ENCODE measurements at regions not wholly inside any gene's neighbourhood (a gene's known extent, or its start where the extent isn't known, plus 50 kb on each side); places are given as distances from the start of the nearest gene placed in this dataset.
"Not testable (repeated sequence)": the region's sequence is repeated elsewhere in the genome, so short reads cannot be mapped to it uniquely, and the experiment has no call there.

GRCh38 chr1:34367954-34368353 is 191.2 kb downstream of the C1orf94 start:
- no peak overlapping the region for H3K27ac ChIP-seq
- no peak for DNase-seq
- H3K9me3 ChIP-seq, result peaks cover 0 to 6% (median 0%) of the 10 kb centered on the region in 8 donors
- intact Hi-C loops (cut with DNase I; ENCODE audit: low total_unique reads), result no loop called here
- no peak overlapping the region for H3K4me3 ChIP-seq
- WGBS, 5 donors, result 46 to 55% (median 49%) methylated on average over 6 of the region's 6 CpGs
- H3K4me1 ChIP-seq, result no peaks in the 10 kb centered on the region
- H3K36me3 ChIP-seq, result no peaks in the 10 kb centered on the region
- H3K27me3 ChIP-seq (replicated peaks in 1 of 7), result peaks cover 0 to 38% (median 0%) of the 10 kb centered on the region in 7 donors
- no peak for TF ChIP-seq POLR2AphosphoS5 (IDR thresholded peaks at IDR 0.05)
- TF ChIP-seq CTCF (IDR thresholded peaks at IDR 0.05 in 8 of 11, conservative IDR thresholded peaks at IDR 0.05 in 3 of 11), result no peak
- no peak for TF ChIP-seq POLR2A (IDR thresholded peaks at IDR 0.05)

- DNase-seq, result no peak
- Histone ChIP-seq H3K4me3 (no peak overlapping the region), H3K27ac (no peak overlapping the region), H3K9me3 (peaks cover 0 to 5% (median 0%) of the 10 kb centered on the region in 8 donors), H3K4me1 (no peaks in the 10 kb centered on the region), H3K36me3 (no peaks in the 10 kb centered on the region), H3K27me3 (replicated peaks in 1 of 7) (peaks cover 0 to 41% (median 0%) of the 10 kb centered on the region in 7 donors)
- 82 to 91% (median 88%) methylated on average over 10 of the region's 10 CpGs for WGBS, 5 donors
- no peak for TF ChIP-seq CTCF (IDR thresholded peaks at IDR 0.05 in 8 of 11, conservative IDR thresholded peaks at IDR 0.05 in 3 of 11)
- TF ChIP-seq POLR2A (IDR thresholded peaks at IDR 0.05), result no peak
- no peak for TF ChIP-seq POLR2AphosphoS5 (IDR thresholded peaks at IDR 0.05)
- intact Hi-C loops (cut with DNase I; ENCODE audit: low total_unique reads), result no loop called here
Observed at GRCh38 chr1:34369701-34370455, 193.2 kb downstream of the C1orf94 start.

- no peaks in the 10 kb centered on the region for H3K36me3 ChIP-seq
- WGBS, 5 donors, result 61 to 83% (median 76%) methylated on average over 4 of the region's 4 CpGs
- intact Hi-C loops (cut with DNase I; ENCODE audit: low total_unique reads), result no loop called here
- no peak for TF ChIP-seq POLR2AphosphoS5 (IDR thresholded peaks at IDR 0.05)
- no peak for TF ChIP-seq CTCF (IDR thresholded peaks at IDR 0.05 in 8 of 11, conservative IDR thresholded peaks at IDR 0.05 in 3 of 11)
- no peak for TF ChIP-seq POLR2A (IDR thresholded peaks at IDR 0.05)
- no peaks in the 10 kb centered on the region for H3K4me1 ChIP-seq
- no peak overlapping the region for H3K27ac ChIP-seq
- no peak for DNase-seq
- no peaks in the 10 kb centered on the region for H3K9me3 ChIP-seq
- peaks cover 0 to 44% (median 0%) of the 10 kb centered on the region in 7 donors for H3K27me3 ChIP-seq (replicated peaks in 1 of 7)
- no peak overlapping the region for H3K4me3 ChIP-seq
Observed at GRCh38 chr1:34370748-34371147, 194.0 kb downstream of the C1orf94 start.

- 49 to 85% (median 75%) methylated on average over 4 to 5 of the region's 5 CpGs for WGBS, 5 donors
- peaks cover 0 to 49% (median 0%) of the 10 kb centered on the region in 7 donors for H3K27me3 ChIP-seq (replicated peaks in 1 of 7)
- H3K4me1 ChIP-seq; H3K9me3 ChIP-seq; H3K36me3 ChIP-seq; DNase-seq; H3K27ac ChIP-seq; H3K4me3 ChIP-seq; intact Hi-C loops (cut with DNase I; ENCODE audit: low total_unique reads): not testable (repeated sequence)
Observed at GRCh38 chr1:34371179-34371578, 194.5 kb downstream of the C1orf94 start.
